ENCODE measurements at regions not wholly inside any gene's neighbourhood (a gene's known extent, or its start where the extent isn't known, plus 50 kb on each side); places are given as distances from the start of the nearest gene placed in this dataset.

- no peaks in the 10 kb centered on the region for H3K36me3 ChIP-seq (ENCODE audit: control insufficient read depth in 2 of 2, insufficient read depth in 2 of 2, low read length in 1 of 2)
- no peak for ATAC-seq
- H3K79me2 ChIP-seq (ENCODE audit: control insufficient read depth, insufficient read depth, low read length), result no peaks in the 10 kb centered on the region
- ChIA-PET POLR2A (interaction anchor here (0.6 to 6.0 kb wide), 4 partner anchors 32 to 180 kb away, joined by 3 to 56 read pairs (median 4); no protein-coding TSS in a partner anchor), RAD21 (ENCODE audit: unreplicated experiment) (interaction anchor here (2.9 to 9.0 kb wide), 2 partner anchors 32 to 81 kb away, joined by 14 to 138 read pairs; no protein-coding TSS in a partner anchor), CTCF (interaction anchor here (1.9 to 5.8 kb wide), 3 partner anchors 33 to 122 kb away, joined by 10 to 55 read pairs (median 27); no protein-coding TSS in a partner anchor), SMC1A (ENCODE audit: uncharacterized antibody, unreplicated experiment) (interaction anchor here (0.8 to 9.6 kb wide), 6 partner anchors 12 to 123 kb away, joined by 3 to 300 read pairs (median 7); no protein-coding TSS in a partner anchor)
- H3K9me3 ChIP-seq (replicated peaks; ENCODE audit: control insufficient read depth, insufficient read depth, low read length), result no peaks in the 10 kb centered on the region
- H3K27ac ChIP-seq (ENCODE audit: control insufficient read depth, insufficient read depth), result no peak overlapping the region
- no peak overlapping the region for H3K4me2 ChIP-seq (ENCODE audit: control insufficient read depth, insufficient read depth)
- H3K4me1 ChIP-seq (ENCODE audit: control insufficient read depth, insufficient read depth, low read length), result peaks cover 7% of the 10 kb centered on the region
- H2AFZ ChIP-seq (ENCODE audit: control insufficient read depth, low read depth, low read length), result no peak overlapping the region
- no peaks in the 10 kb centered on the region for H4K20me1 ChIP-seq (ENCODE audit: control insufficient read depth, insufficient read depth)
- BruUV-seq (replicated peaks), result no TSS peak
- in situ Hi-C loops (cut with MboI) (no loop called here), intact Hi-C loops (cut with micrococcal nuclease; ENCODE audit: unreplicated experiment) (no loop called here)
- H3K4me3 ChIP-seq, result no peak overlapping the region
- WGBS (ENCODE audit: insufficient coverage, insufficient replicate concordance, low lambda C conversion rate, missing lambda C conversion rate), result 58% methylated on average over 7 of the region's 7 CpGs
- no peaks in the 10 kb centered on the region for H3K27me3 ChIP-seq (replicated peaks in 1 of 2; ENCODE audit: control insufficient read depth in 2 of 2, insufficient read depth in 2 of 2, low read length in 1 of 2)
- FAIRE-seq, result no peak
- DNase-seq (ENCODE audit: low read depth, low spot score), result no peak
- H3K9ac ChIP-seq (ENCODE audit: control insufficient read depth, insufficient read depth, low read length), result no peak overlapping the region
- TF ChIP-seq, protein P1, sequence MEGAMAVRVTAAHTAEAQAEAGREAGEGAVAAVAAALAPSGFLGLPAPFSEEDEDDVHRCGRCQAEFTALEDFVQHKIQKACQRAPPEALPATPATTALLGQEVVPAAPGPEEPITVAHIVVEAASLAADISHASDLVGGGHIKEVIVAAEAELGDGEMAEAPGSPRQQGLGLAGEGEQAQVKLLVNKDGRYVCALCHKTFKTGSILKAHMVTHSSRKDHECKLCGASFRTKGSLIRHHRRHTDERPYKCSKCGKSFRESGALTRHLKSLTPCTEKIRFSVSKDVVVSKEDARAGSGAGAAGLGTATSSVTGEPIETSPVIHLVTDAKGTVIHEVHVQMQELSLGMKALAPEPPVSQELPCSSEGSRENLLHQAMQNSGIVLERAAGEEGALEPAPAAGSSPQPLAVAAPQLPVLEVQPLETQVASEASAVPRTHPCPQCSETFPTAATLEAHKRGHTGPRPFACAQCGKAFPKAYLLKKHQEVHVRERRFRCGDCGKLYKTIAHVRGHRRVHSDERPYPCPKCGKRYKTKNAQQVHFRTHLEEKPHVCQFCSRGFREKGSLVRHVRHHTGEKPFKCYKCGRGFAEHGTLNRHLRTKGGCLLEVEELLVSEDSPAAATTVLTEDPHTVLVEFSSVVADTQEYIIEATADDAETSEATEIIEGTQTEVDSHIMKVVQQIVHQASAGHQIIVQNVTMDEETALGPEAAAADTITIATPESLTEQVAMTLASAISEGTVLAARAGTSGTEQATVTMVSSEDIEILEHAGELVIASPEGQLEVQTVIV (IDR thresholded peaks at IDR 0.05; ENCODE audit: borderline replicate concordance, partially characterized antibody), result no peak
- no peak for TF ChIP-seq PML (IDR thresholded peaks at IDR 0.05; ENCODE audit: low read length)
- no peak for TF ChIP-seq IKZF2 (IDR thresholded peaks at IDR 0.05)
- TF ChIP-seq ATF7 (IDR thresholded peaks at IDR 0.05; ENCODE audit: low read depth), result no peak
- TF ChIP-seq RB1 (IDR thresholded peaks at IDR 0.05; ENCODE audit: borderline replicate concordance), result no peak
- no peak for TF ChIP-seq SUZ12 (IDR thresholded peaks at IDR 0.05; ENCODE audit: unreplicated experiment)
- no peak for TF ChIP-seq POLR2AphosphoS5 (IDR thresholded peaks at IDR 0.05; ENCODE audit: low read length)
- TF ChIP-seq NBN (IDR thresholded peaks at IDR 0.05), result no peak
- no peak for TF ChIP-seq SUPT20H (IDR thresholded peaks at IDR 0.05; ENCODE audit: borderline replicate concordance, control insufficient read depth, low read depth, low read length)
- no peak for TF ChIP-seq YY1 (IDR thresholded peaks at IDR 0.05; ENCODE audit: low read depth, low read length)
- no peak for TF ChIP-seq SIX5 (IDR thresholded peaks at IDR 0.05; ENCODE audit: low read depth, low read length, severe bottlenecking)
- no peak for TF ChIP-seq SRF (IDR thresholded peaks at IDR 0.05; ENCODE audit: low read depth in 2 of 2, low read length in 2 of 2)
- no peak for TF ChIP-seq PKNOX1 (IDR thresholded peaks at IDR 0.05)
- TF ChIP-seq FOXK2 (IDR thresholded peaks at IDR 0.05), result no peak
- TF ChIP-seq CBX5 (IDR thresholded peaks at IDR 0.05; ENCODE audit: low read depth), result no peak
- no peak for TF ChIP-seq HDAC2 (IDR thresholded peaks at IDR 0.05)
- TF ChIP-seq, protein P2, sequence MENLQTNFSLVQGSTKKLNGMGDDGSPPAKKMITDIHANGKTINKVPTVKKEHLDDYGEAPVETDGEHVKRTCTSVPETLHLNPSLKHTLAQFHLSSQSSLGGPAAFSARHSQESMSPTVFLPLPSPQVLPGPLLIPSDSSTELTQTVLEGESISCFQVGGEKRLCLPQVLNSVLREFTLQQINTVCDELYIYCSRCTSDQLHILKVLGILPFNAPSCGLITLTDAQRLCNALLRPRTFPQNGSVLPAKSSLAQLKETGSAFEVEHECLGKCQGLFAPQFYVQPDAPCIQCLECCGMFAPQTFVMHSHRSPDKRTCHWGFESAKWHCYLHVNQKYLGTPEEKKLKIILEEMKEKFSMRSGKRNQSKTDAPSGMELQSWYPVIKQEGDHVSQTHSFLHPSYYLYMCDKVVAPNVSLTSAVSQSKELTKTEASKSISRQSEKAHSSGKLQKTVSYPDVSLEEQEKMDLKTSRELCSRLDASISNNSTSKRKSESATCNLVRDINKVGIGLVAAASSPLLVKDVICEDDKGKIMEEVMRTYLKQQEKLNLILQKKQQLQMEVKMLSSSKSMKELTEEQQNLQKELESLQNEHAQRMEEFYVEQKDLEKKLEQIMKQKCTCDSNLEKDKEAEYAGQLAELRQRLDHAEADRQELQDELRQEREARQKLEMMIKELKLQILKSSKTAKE (IDR thresholded peaks at IDR 0.05; ENCODE audit: low read depth, poor library complexity, severe bottlenecking), result no peak
Observed at GRCh38 chr10:117619223-117619622, 76.7 kb downstream of the EMX2 start.

Data from GM12878 (cell line).